MM.1S (cell line): ENCODE measurements at regions not wholly inside any gene's neighbourhood (a gene's known extent, or its start where the extent isn't known, plus 50 kb on each side); places are given as distances from the start of the nearest gene placed in this dataset.

Experiments
- CTCF ChIP-seq: fragments of 300-600 bp; sonication (generic); IDR thresholded peaks from 2 replicates; pipeline ENCODE4 v1.5.1; 2016; ENCODE audit warnings: antibody characterized with exemption, low read length, mixed read lengths
- EZH2 ChIP-seq: fragments of 300-600 bp; sonication (generic); optimal IDR thresholded peaks from 2 replicates; pipeline ENCODE3; 2017; ENCODE audit warnings: low read depth, mild to moderate bottlenecking, antibody characterized with exemption, low read length, mixed read lengths

GRCh38 chr10:89153116-89153515, 54.0 kb downstream of the CH25H start:
- TF ChIP-seq CTCF, result no peak
- no peak for TF ChIP-seq EZH2
